Neural cell (in vitro differentiated cells): ENCODE measurements at regions not wholly inside any gene's neighbourhood (a gene's known extent, or its start where the extent isn't known, plus 50 kb on each side); places are given as distances from the start of the nearest gene placed in this dataset.

Experiments used
- CTCF ChIP-seq: fragments of 450-650 bp; IDR thresholded peaks from 2 replicates; pipeline ENCODE4 v1.5.1; 2014; ENCODE audit warnings: antibody characterized with exemption, mild to moderate bottlenecking, moderate library complexity; ENCODE audit not compliant: poor library complexity, severe bottlenecking
- EZH2 ChIP-seq: fragments of 200-600, 300-800 bp; shearing (Covaris generic), sonication (generic); IDR thresholded peaks from 2 replicates; pipeline ENCODE4 v1.6.1; 2014; ENCODE audit warnings: antibody characterized with exemption, low read length, borderline replicate concordance, mild to moderate bottlenecking; ENCODE audit not compliant: insufficient read depth, poor library complexity, severe bottlenecking
- MXI1 ChIP-seq: fragments of 450-650 bp; conservative IDR thresholded peaks from 2 replicates; pipeline ENCODE4 v1.6.1; 2014; ENCODE audit warnings: antibody characterized with exemption, mild to moderate bottlenecking; ENCODE audit not compliant: poor library complexity, severe bottlenecking
- POLR2AphosphoS5 ChIP-seq: IDR thresholded peaks from 2 replicates; pipeline ENCODE4 v1.6.1; 2012
- RAD21 ChIP-seq: fragments of 450-650 bp; conservative IDR thresholded peaks from 2 replicates; pipeline ENCODE4 v1.6.1; 2014; ENCODE audit warnings: antibody characterized with exemption, mild to moderate bottlenecking, moderate library complexity

DNA sequence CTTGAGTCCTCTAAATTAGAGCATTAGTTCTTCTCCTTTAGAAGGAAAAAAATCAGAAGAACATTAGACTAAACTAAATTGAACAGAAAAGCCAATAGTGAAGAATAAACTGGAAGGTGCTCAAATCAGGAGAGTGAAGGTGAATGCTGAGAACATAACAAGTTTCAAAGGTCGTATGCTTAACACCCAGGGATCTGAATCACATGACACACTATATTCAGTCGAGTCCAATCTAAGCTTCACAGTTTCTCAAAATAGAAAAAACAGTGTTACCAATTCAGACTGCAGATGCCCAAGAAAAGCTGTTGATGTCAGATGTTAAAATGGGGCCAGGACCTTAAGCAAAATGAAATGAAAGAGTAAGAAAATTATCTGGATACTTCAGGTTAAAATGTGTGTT, 614.5 kb downstream of the EFNA5 start:
- no peak for TF ChIP-seq CTCF
- no peak for TF ChIP-seq EZH2
- no peak for TF ChIP-seq MXI1
- TF ChIP-seq POLR2AphosphoS5: no peak
- TF ChIP-seq RAD21: no peak
